Panc1 (cell line): ENCODE measurements at regions not wholly inside any gene's neighbourhood (a gene's known extent, or its start where the extent isn't known, plus 50 kb on each side); places are given as distances from the start of the nearest gene placed in this dataset.

Experiments
- ATAC-seq: fragments of 200-7000 bp; cut with Tn5 transposase; 2 replicates; pipeline ENCODE4 v1.9.1; 2020; ENCODE audit warnings: mild to moderate bottlenecking, moderate library complexity
- BruUV-seq: library from RNA; stranded (reverse); fragments of 400-500 nt; replicated peaks from 2 replicates; lab custom pipeline; 2021; lab: Mats Ljungman, UMichigan
- CTCF ChIA-PET: fragments of 300-600 bp; sonication (Branson Sonifier 250); formaldehyde crosslinking; loops from one replicate; lab custom pipeline; 2022; ENCODE audit warnings: antibody characterized with exemption; lab: Charles Lee
- POLR2A ChIA-PET: fragments of 300-600 bp; sonication (Branson Sonifier 250); formaldehyde crosslinking; loops from one replicate; lab custom pipeline; 2022; ENCODE audit warnings: antibody characterized with exemption; lab: Charles Lee
- DNase-seq: peaks from one replicate; pipeline ENCODE4 v3.0.0-alpha.2; 2010; ENCODE audit warnings: low read depth, low spot score
- H3K27ac ChIP-seq: 2 replicates; pipeline ENCODE4 v1.5.1; 2011; ENCODE audit warnings: mild to moderate bottlenecking, low read length, inconsistent platforms
- H3K27me3 ChIP-seq: fragments of 200-500 bp; sonication (Bioruptor generic); 2 replicates; pipeline ENCODE4 v1.6.0; 2014; ENCODE audit warnings: low read length, inconsistent platforms; ENCODE audit not compliant: control insufficient read depth, insufficient read depth
- H3K36me3 ChIP-seq: fragments of 200-500 bp; sonication (Bioruptor generic); 2 replicates; pipeline ENCODE4 v1.5.1; 2014; ENCODE audit warnings: inconsistent platforms, mild to moderate bottlenecking, low read length, moderate library complexity; ENCODE audit not compliant: control insufficient read depth, insufficient read depth
- H3K4me1 ChIP-seq: 2 replicates; pipeline ENCODE4 v1.5.1; 2011; ENCODE audit warnings: inconsistent platforms, mild to moderate bottlenecking, low read length, moderate library complexity; ENCODE audit not compliant: control insufficient read depth, insufficient read depth
- H3K4me3 ChIP-seq, 2 experiments: 2 replicates each; pipeline ENCODE4 v1.5.1; 2011 to 2012; ENCODE audit warnings: low read depth in 2 of 2, low read length in 2 of 2, mild to moderate bottlenecking in 2 of 2, inconsistent platforms in 1 of 2, moderate library complexity in 1 of 2
- H3K9me3 ChIP-seq: fragments of 200-500 bp; sonication (Bioruptor generic); 2 replicates; pipeline ENCODE4 v1.5.1; 2014; ENCODE audit warnings: low read depth, mild to moderate bottlenecking, inconsistent platforms, low read length, moderate library complexity; ENCODE audit not compliant: control insufficient read depth, insufficient read depth
- POLR2AphosphoS5 ChIP-seq: IDR thresholded peaks from 2 replicates; pipeline ENCODE4 v1.6.1; 2012; ENCODE audit warnings: mild to moderate bottlenecking, low read depth, low read length, moderate library complexity
- SIN3A ChIP-seq: IDR thresholded peaks from 2 replicates; pipeline ENCODE4 v1.6.1; 2012; ENCODE audit warnings: low read depth, mild to moderate bottlenecking, low read length, moderate library complexity, borderline replicate concordance; ENCODE audit not compliant: insufficient read depth
- TCF7L2 ChIP-seq: IDR thresholded peaks from 2 replicates; pipeline ENCODE4 v1.6.1; 2011; ENCODE audit warnings: mild to moderate bottlenecking, low read depth, low read length, inconsistent platforms
- in situ Hi-C: cut with HindIII; loops from 2 replicates; pipeline ENCODE4 v1.10.0; 2016; ENCODE audit warnings: low sequenced_read_pairs, low pct_unique_long_range_greater_than_20kb
- intact Hi-C: fragments of 100-400 bp; cut with micrococcal nuclease; formaldehyde crosslinking; loops from one replicate; pipeline ENCODE4 v1.10.0; 2022; ENCODE audit not compliant: unreplicated experiment
- TF ChIP-seq, protein P1 (sequence below), 2 experiments: IDR thresholded peaks; 2 replicates each; pipeline ENCODE4 v1.6.1; 2011 to 2012; ENCODE audit warnings: low read depth in 2 of 2, control low read depth in 1 of 2, low read length in 1 of 2, mild to moderate bottlenecking in 1 of 2, moderate library complexity in 1 of 2; ENCODE audit not compliant: insufficient read depth in 1 of 2
- TF ChIP-seq, protein P2 (sequence below): fragments of 450-650 bp; IDR thresholded peaks from 2 replicates; pipeline ENCODE4 v1.5.1; 2017; ENCODE audit warnings: mild to moderate bottlenecking

DNA sequence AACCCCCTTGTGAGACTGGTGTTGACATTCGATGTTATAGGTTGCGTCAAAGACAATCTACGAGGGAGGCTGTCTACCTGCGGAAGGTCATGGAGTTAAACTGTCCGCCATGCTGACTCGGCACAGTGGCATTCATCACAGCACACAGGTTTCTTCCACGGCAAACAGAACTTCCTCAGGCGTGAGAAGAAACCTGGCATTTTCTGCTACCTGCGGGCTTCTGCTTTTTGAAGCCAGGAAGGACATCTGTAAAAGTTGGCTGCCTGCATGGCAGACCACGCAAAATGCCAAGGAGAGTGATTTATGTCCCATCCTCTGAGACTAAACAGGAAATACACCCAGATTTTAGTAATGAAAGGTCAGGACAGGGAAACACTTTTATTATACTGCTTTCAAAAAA lies 809.8 kb upstream of the NUDT12 start:
- BruUV-seq: no TSS peak
- Histone ChIP-seq H3K4me3 (no peak overlapping the region), H3K9me3 (no peaks in the 10 kb centered on the region), H3K27ac (no peak overlapping the region; the same call in 1 of the 2 replicates), H3K36me3 (no peaks in the 10 kb centered on the region), H3K27me3 (no peaks in the 10 kb centered on the region), H3K4me1 (no peaks in the 10 kb centered on the region)
- intact Hi-C loops: no loop called here
- CTCF ChIA-PET: no interaction called here
- TF ChIP-seq TCF7L2: no peak
- TF ChIP-seq SIN3A: no peak
- TF ChIP-seq, protein P1, sequence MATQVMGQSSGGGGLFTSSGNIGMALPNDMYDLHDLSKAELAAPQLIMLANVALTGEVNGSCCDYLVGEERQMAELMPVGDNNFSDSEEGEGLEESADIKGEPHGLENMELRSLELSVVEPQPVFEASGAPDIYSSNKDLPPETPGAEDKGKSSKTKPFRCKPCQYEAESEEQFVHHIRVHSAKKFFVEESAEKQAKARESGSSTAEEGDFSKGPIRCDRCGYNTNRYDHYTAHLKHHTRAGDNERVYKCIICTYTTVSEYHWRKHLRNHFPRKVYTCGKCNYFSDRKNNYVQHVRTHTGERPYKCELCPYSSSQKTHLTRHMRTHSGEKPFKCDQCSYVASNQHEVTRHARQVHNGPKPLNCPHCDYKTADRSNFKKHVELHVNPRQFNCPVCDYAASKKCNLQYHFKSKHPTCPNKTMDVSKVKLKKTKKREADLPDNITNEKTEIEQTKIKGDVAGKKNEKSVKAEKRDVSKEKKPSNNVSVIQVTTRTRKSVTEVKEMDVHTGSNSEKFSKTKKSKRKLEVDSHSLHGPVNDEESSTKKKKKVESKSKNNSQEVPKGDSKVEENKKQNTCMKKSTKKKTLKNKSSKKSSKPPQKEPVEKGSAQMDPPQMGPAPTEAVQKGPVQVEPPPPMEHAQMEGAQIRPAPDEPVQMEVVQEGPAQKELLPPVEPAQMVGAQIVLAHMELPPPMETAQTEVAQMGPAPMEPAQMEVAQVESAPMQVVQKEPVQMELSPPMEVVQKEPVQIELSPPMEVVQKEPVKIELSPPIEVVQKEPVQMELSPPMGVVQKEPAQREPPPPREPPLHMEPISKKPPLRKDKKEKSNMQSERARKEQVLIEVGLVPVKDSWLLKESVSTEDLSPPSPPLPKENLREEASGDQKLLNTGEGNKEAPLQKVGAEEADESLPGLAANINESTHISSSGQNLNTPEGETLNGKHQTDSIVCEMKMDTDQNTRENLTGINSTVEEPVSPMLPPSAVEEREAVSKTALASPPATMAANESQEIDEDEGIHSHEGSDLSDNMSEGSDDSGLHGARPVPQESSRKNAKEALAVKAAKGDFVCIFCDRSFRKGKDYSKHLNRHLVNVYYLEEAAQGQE (IDR thresholded peaks at IDR 0.05; ENCODE audit: insufficient read depth in 1 of 2, low read depth in 2 of 2, low read length in 1 of 2): no peak
- TF ChIP-seq, protein P2, sequence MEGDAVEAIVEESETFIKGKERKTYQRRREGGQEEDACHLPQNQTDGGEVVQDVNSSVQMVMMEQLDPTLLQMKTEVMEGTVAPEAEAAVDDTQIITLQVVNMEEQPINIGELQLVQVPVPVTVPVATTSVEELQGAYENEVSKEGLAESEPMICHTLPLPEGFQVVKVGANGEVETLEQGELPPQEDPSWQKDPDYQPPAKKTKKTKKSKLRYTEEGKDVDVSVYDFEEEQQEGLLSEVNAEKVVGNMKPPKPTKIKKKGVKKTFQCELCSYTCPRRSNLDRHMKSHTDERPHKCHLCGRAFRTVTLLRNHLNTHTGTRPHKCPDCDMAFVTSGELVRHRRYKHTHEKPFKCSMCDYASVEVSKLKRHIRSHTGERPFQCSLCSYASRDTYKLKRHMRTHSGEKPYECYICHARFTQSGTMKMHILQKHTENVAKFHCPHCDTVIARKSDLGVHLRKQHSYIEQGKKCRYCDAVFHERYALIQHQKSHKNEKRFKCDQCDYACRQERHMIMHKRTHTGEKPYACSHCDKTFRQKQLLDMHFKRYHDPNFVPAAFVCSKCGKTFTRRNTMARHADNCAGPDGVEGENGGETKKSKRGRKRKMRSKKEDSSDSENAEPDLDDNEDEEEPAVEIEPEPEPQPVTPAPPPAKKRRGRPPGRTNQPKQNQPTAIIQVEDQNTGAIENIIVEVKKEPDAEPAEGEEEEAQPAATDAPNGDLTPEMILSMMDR: no peak
- no peak for TF ChIP-seq POLR2AphosphoS5
- POLR2A ChIA-PET: no interaction called here
- in situ Hi-C loops: no loop called here
- no peak for ATAC-seq
- no peak for DNase-seq

DNA sequence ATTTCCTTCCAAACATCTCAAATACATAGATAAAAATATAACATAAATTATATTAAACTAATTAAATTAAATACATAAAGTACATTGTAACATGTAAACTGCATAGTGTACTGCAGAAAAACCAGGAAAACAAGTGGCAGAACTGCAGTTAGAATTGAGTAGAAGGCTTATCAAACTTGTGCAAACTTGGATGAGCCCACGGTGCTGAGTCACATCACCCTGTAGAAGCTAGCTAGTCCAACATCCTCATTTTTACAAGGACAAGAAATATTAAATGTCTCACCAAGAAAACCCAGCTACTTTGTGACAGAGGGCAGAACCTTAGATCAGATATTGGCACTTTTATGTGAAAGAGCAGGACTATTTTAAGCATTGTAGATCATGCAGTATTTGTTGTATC lies 807.9 kb upstream of the NUDT12 start:
- H3K4me3 ChIP-seq: no peak overlapping the region
- CTCF ChIA-PET: no interaction called here
- intact Hi-C loops: no loop called here
- POLR2A ChIA-PET: no interaction called here
- no peak overlapping the region for H3K27ac ChIP-seq
- TF ChIP-seq, protein P2: no peak
- TF ChIP-seq TCF7L2 (no peak), SIN3A (no peak), POLR2AphosphoS5 (no peak)
- TF ChIP-seq, protein P1 (IDR thresholded peaks at IDR 0.05; ENCODE audit: insufficient read depth in 1 of 2, low read depth in 2 of 2, low read length in 1 of 2): no peak
- no peaks in the 10 kb centered on the region for H3K27me3 ChIP-seq
- no peaks in the 10 kb centered on the region for H3K9me3 ChIP-seq
- ATAC-seq: no peak
- in situ Hi-C loops: no loop called here
- H3K36me3 ChIP-seq: no peaks in the 10 kb centered on the region
- H3K4me1 ChIP-seq: no peaks in the 10 kb centered on the region
- no peak for DNase-seq
- no TSS peak for BruUV-seq
